VCaP (cell line): ENCODE measurements at regions not wholly inside any gene's neighbourhood (a gene's known extent, or its start where the extent isn't known, plus 50 kb on each side); places are given as distances from the start of the nearest gene placed in this dataset.

Experiments used
- H3K27ac ChIP-seq: fragments of 450-650 bp; 2 replicates; pipeline ENCODE4 v1.5.1; 2017
- CTCF ChIP-seq: fragments of 450-650 bp; conservative IDR thresholded peaks from 2 replicates; pipeline ENCODE4 v1.5.1; 2017; ENCODE audit warnings: mild to moderate bottlenecking, moderate library complexity

- no peak for TF ChIP-seq CTCF
- peak overlapping the region; percentile 79 for H3K27ac ChIP-seq
Observed at GRCh38 chr3:117122609-117123008, 413.0 kb downstream of the TUSC7 start.

- H3K27ac ChIP-seq = peak overlapping the region; percentile 79
- TF ChIP-seq CTCF = no peak
Observed at GRCh38 chr3:117126460-117126859, 416.9 kb downstream of the TUSC7 start.

- no peak for TF ChIP-seq CTCF
- peak overlapping the region; percentile 79 for H3K27ac ChIP-seq
Observed at GRCh38 chr3:117126946-117127546, 417.5 kb downstream of the TUSC7 start.

- no peak overlapping the region for H3K27ac ChIP-seq
- TF ChIP-seq CTCF = no peak
Observed at GRCh38 chr3:117128133-117128532, 418.6 kb downstream of the TUSC7 start.

GRCh38 chr3:117128872-117129271 lies 419.3 kb downstream of the TUSC7 start:
- no peak overlapping the region for H3K27ac ChIP-seq
- TF ChIP-seq CTCF = no peak

GRCh38 chr3:117129516-117129915 lies 419.9 kb downstream of the TUSC7 start:
- no peak for TF ChIP-seq CTCF

GRCh38 chr3:117130222-117130621 lies 420.6 kb downstream of the TUSC7 start:
- no peak overlapping the region for H3K27ac ChIP-seq
- TF ChIP-seq CTCF = no peak

More at GRCh38 chr3:117129516-117129915, 419.9 kb downstream of the TUSC7 start:
- H3K27ac ChIP-seq = no peak overlapping the region
